Panc1 (cell line): ENCODE measurements at regions not wholly inside any gene's neighbourhood (a gene's known extent, or its start where the extent isn't known, plus 50 kb on each side); places are given as distances from the start of the nearest gene placed in this dataset.

Experiments
- ATAC-seq: fragments of 200-7000 bp; cut with Tn5 transposase; 2 replicates; pipeline ENCODE4 v1.9.1; 2020; ENCODE audit warnings: mild to moderate bottlenecking, moderate library complexity
- BruUV-seq: library from RNA; stranded (reverse); fragments of 400-500 nt; replicated peaks from 2 replicates; lab custom pipeline; 2021; lab: Mats Ljungman, UMichigan
- CTCF ChIA-PET: fragments of 300-600 bp; sonication (Branson Sonifier 250); formaldehyde crosslinking; loops from one replicate; lab custom pipeline; 2022; ENCODE audit warnings: antibody characterized with exemption; lab: Charles Lee
- POLR2A ChIA-PET: fragments of 300-600 bp; sonication (Branson Sonifier 250); formaldehyde crosslinking; loops from one replicate; lab custom pipeline; 2022; ENCODE audit warnings: antibody characterized with exemption; lab: Charles Lee
- DNase-seq: peaks from one replicate; pipeline ENCODE4 v3.0.0-alpha.2; 2010; ENCODE audit warnings: low read depth, low spot score
- H3K27ac ChIP-seq: 2 replicates; pipeline ENCODE4 v1.5.1; 2011; ENCODE audit warnings: mild to moderate bottlenecking, low read length, inconsistent platforms
- H3K27me3 ChIP-seq: fragments of 200-500 bp; sonication (Bioruptor generic); 2 replicates; pipeline ENCODE4 v1.6.0; 2014; ENCODE audit warnings: low read length, inconsistent platforms; ENCODE audit not compliant: control insufficient read depth, insufficient read depth
- H3K36me3 ChIP-seq: fragments of 200-500 bp; sonication (Bioruptor generic); 2 replicates; pipeline ENCODE4 v1.5.1; 2014; ENCODE audit warnings: inconsistent platforms, mild to moderate bottlenecking, low read length, moderate library complexity; ENCODE audit not compliant: control insufficient read depth, insufficient read depth
- H3K4me1 ChIP-seq: 2 replicates; pipeline ENCODE4 v1.5.1; 2011; ENCODE audit warnings: inconsistent platforms, mild to moderate bottlenecking, low read length, moderate library complexity; ENCODE audit not compliant: control insufficient read depth, insufficient read depth
- H3K4me3 ChIP-seq, 2 experiments: 2 replicates each; pipeline ENCODE4 v1.5.1; 2011 to 2012; ENCODE audit warnings: low read depth in 2 of 2, low read length in 2 of 2, mild to moderate bottlenecking in 2 of 2, inconsistent platforms in 1 of 2, moderate library complexity in 1 of 2
- H3K9me3 ChIP-seq: fragments of 200-500 bp; sonication (Bioruptor generic); 2 replicates; pipeline ENCODE4 v1.5.1; 2014; ENCODE audit warnings: low read depth, mild to moderate bottlenecking, inconsistent platforms, low read length, moderate library complexity; ENCODE audit not compliant: control insufficient read depth, insufficient read depth
- POLR2AphosphoS5 ChIP-seq: IDR thresholded peaks from 2 replicates; pipeline ENCODE4 v1.6.1; 2012; ENCODE audit warnings: mild to moderate bottlenecking, low read depth, low read length, moderate library complexity
- REST ChIP-seq, 2 experiments: IDR thresholded peaks; 2 replicates each; pipeline ENCODE4 v1.6.1; 2011 to 2012; ENCODE audit warnings: low read depth in 2 of 2, control low read depth in 1 of 2, low read length in 1 of 2, mild to moderate bottlenecking in 1 of 2, moderate library complexity in 1 of 2; ENCODE audit not compliant: insufficient read depth in 1 of 2
- SIN3A ChIP-seq: IDR thresholded peaks from 2 replicates; pipeline ENCODE4 v1.6.1; 2012; ENCODE audit warnings: low read depth, mild to moderate bottlenecking, low read length, moderate library complexity, borderline replicate concordance; ENCODE audit not compliant: insufficient read depth
- TCF7L2 ChIP-seq: IDR thresholded peaks from 2 replicates; pipeline ENCODE4 v1.6.1; 2011; ENCODE audit warnings: mild to moderate bottlenecking, low read depth, low read length, inconsistent platforms
- in situ Hi-C: cut with HindIII; loops from 2 replicates; pipeline ENCODE4 v1.10.0; 2016; ENCODE audit warnings: low sequenced_read_pairs, low pct_unique_long_range_greater_than_20kb
- intact Hi-C: fragments of 100-400 bp; cut with micrococcal nuclease; formaldehyde crosslinking; loops from one replicate; pipeline ENCODE4 v1.10.0; 2022; ENCODE audit not compliant: unreplicated experiment
- TF ChIP-seq, protein P1 (sequence below): fragments of 450-650 bp; IDR thresholded peaks from 2 replicates; pipeline ENCODE4 v1.5.1; 2017; ENCODE audit warnings: mild to moderate bottlenecking

- no peak overlapping the region for H3K4me3 ChIP-seq
- peaks cover 5% of the 10 kb centered on the region for H3K27me3 ChIP-seq
- no peak for TF ChIP-seq SIN3A
- TF ChIP-seq, protein P1, sequence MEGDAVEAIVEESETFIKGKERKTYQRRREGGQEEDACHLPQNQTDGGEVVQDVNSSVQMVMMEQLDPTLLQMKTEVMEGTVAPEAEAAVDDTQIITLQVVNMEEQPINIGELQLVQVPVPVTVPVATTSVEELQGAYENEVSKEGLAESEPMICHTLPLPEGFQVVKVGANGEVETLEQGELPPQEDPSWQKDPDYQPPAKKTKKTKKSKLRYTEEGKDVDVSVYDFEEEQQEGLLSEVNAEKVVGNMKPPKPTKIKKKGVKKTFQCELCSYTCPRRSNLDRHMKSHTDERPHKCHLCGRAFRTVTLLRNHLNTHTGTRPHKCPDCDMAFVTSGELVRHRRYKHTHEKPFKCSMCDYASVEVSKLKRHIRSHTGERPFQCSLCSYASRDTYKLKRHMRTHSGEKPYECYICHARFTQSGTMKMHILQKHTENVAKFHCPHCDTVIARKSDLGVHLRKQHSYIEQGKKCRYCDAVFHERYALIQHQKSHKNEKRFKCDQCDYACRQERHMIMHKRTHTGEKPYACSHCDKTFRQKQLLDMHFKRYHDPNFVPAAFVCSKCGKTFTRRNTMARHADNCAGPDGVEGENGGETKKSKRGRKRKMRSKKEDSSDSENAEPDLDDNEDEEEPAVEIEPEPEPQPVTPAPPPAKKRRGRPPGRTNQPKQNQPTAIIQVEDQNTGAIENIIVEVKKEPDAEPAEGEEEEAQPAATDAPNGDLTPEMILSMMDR = peak; percentile 76
- no peak overlapping the region for H3K27ac ChIP-seq
- ATAC-seq (peak; percentile 95), DNase-seq (peak; percentile 15)
- no peaks in the 10 kb centered on the region for H3K36me3 ChIP-seq
- POLR2A ChIA-PET = no interaction called here
- H3K9me3 ChIP-seq = no peaks in the 10 kb centered on the region
- CTCF ChIA-PET = interaction anchor here (0.5 to 1.4 kb wide), 5 partner anchors 13 to 1027 kb away, joined by 3 to 4 read pairs (median 3); no protein-coding TSS in a partner anchor
- no TSS peak for BruUV-seq
- intact Hi-C loops (loop anchor here (2.0 kb wide), 2 partner anchors 324 to 464 kb away; no protein-coding TSS in a partner anchor), in situ Hi-C loops (no loop called here)
- H3K4me1 ChIP-seq = no peaks in the 10 kb centered on the region
Observed at GRCh38 chr5:168047043-168047668, 244.3 kb upstream of the WWC1 start.

GRCh38 chr5:168047669-168048111 lies 243.8 kb upstream of the WWC1 start:
- DNase-seq (no peak), ATAC-seq (peak; percentile 68; the same call in 1 of the 2 replicates)
- Histone ChIP-seq H3K27ac (no peak overlapping the region), H3K4me1 (no peaks in the 10 kb centered on the region), H3K27me3 (peaks cover 5% of the 10 kb centered on the region), H3K36me3 (no peaks in the 10 kb centered on the region), H3K4me3 (no peak overlapping the region), H3K9me3 (no peaks in the 10 kb centered on the region)
- intact Hi-C loops (loop anchor here (2.0 kb wide), 2 partner anchors 325 to 465 kb away; no protein-coding TSS in a partner anchor), in situ Hi-C loops (no loop called here)
- BruUV-seq = no TSS peak
- CTCF ChIA-PET = interaction anchor here (0.5 to 1.4 kb wide), 7 partner anchors 13 to 1654 kb away, joined by 3 to 5 read pairs (median 3); no protein-coding TSS in a partner anchor
- POLR2A ChIA-PET = no interaction called here
- TF ChIP-seq TCF7L2 = no peak
- TF ChIP-seq, protein P1 = peak; percentile 38

- H3K9me3 ChIP-seq = no peaks in the 10 kb centered on the region
- intact Hi-C loops (no loop called here), in situ Hi-C loops (no loop called here)
- ChIA-PET POLR2A (no interaction called here), CTCF (interaction anchor here (1.4 kb wide), 1 partner anchor 461 kb away, joined by 3 read pairs; no protein-coding TSS in a partner anchor)
- ATAC-seq = no peak
- H3K27me3 ChIP-seq = peaks cover 5% of the 10 kb centered on the region
- BruUV-seq = no TSS peak
- no peaks in the 10 kb centered on the region for H3K36me3 ChIP-seq
- TF ChIP-seq POLR2AphosphoS5 = no peak
- no peak for TF ChIP-seq REST (IDR thresholded peaks at IDR 0.05; ENCODE audit: insufficient read depth in 1 of 2, low read depth in 2 of 2, low read length in 1 of 2)
- TF ChIP-seq SIN3A = no peak
- TF ChIP-seq, protein P1 = no peak
- no peak for TF ChIP-seq TCF7L2
- H3K4me3 ChIP-seq = no peak overlapping the region
- H3K4me1 ChIP-seq = no peaks in the 10 kb centered on the region
- no peak overlapping the region for H3K27ac ChIP-seq
- no peak for DNase-seq
Observed at GRCh38 chr5:168048486-168048885, 243.0 kb upstream of the WWC1 start.
